ENCODE measurements at regions not wholly inside any gene's neighbourhood (a gene's known extent, or its start where the extent isn't known, plus 50 kb on each side); places are given as distances from the start of the nearest gene placed in this dataset.

DNA sequence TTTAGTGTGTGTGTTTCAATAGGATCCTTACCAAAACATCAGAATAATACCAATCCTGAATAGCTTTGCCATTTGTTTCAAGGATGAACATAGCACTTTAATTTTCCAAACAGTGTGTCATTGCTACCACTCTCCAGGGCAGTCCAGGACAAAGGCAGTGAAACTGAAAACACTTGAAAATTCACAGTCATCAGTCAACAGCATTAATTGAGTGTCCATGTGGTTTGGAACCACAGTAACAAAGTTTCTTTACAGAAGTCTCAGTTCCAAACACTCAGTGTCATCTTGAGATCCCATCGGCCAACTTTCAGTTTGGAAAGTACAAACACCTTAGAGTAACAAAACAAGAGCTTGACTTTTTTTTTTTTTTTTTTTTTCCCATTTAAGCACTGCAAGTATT lies 228.4 kb upstream of the SOX5 start:
- H3K27me3 ChIP-seq (ENCODE audit: control insufficient read depth, insufficient read depth, low read length), result no peaks in the 10 kb centered on the region
- no peak overlapping the region for H2BK15ac ChIP-seq (ENCODE audit: low read depth, low read length)
- WGBS, 2 experiments (ENCODE audit: extremely low coverage in 2 of 2, insufficient read length in 1 of 2), result no CpG with 5 or more reads among the region's 1 CpG
- no peak overlapping the region for H2AK9ac ChIP-seq (replicated peaks; ENCODE audit: low read depth, low read length, poor library complexity)
- H2BK120ac ChIP-seq (ENCODE audit: low read depth, low read length), result no peak overlapping the region
- no peak overlapping the region for H3K14ac ChIP-seq (replicated peaks; ENCODE audit: low read depth, low read length)
- no peaks in the 10 kb centered on the region for H3K4me1 ChIP-seq (ENCODE audit: control insufficient read depth, insufficient read depth, low read length)
- H3K9ac ChIP-seq (ENCODE audit: low read depth, low read length), result no peak overlapping the region
- in situ Hi-C loops (cut with MboI; ENCODE audit: low sequenced_read_pairs), result no loop called here
- H3K4me2 ChIP-seq (ENCODE audit: low read depth, low read length), result no peak overlapping the region
- H4K8ac ChIP-seq (ENCODE audit: low read depth in 2 of 2, low read length in 2 of 2), result no peak overlapping the region
- H3K27ac ChIP-seq (ENCODE audit: insufficient read depth, low read length), result no peak overlapping the region
- H4K91ac ChIP-seq (ENCODE audit: insufficient read depth, low read depth, low read length), result no peak overlapping the region
- H2AK5ac ChIP-seq (ENCODE audit: low read depth, low read length), result no peak overlapping the region
- no peak overlapping the region for H4K5ac ChIP-seq (ENCODE audit: low read depth, low read length)
- no peak overlapping the region for H3K4ac ChIP-seq (ENCODE audit: low read depth, low read length)
- DNase-seq, result no peak
- ATAC-seq (ENCODE audit: low read depth), result no peak
- CTCF ChIA-PET, result interaction anchor here (0.5 kb wide), 1 partner anchor 65 kb away, joined by 3 read pairs; no protein-coding TSS in a partner anchor
- H3K18ac ChIP-seq (ENCODE audit: low read depth, low read length), result no peak overlapping the region
- H3K4me3 ChIP-seq (ENCODE audit: insufficient read depth, low read depth, low read length), result no peak overlapping the region
- no peak overlapping the region for H3K23ac ChIP-seq (ENCODE audit: low read depth, low read length)
- H3K36me3 ChIP-seq (ENCODE audit: control insufficient read depth, insufficient read depth, low read length), result no peaks in the 10 kb centered on the region
- POLR2A ChIA-PET (ENCODE audit: unreplicated experiment), result interaction anchor here (0.5 to 0.6 kb wide), 4 partner anchors 8 to 541 kb away, joined by 3 to 13 read pairs (median 6); no protein-coding TSS in a partner anchor
- intact Hi-C loops (cut with micrococcal nuclease), result no loop called here
- dilution Hi-C loops (cut with HindIII; ENCODE audit: low sequenced_read_pairs, unreplicated experiment), result no loop called here
- no peaks in the 10 kb centered on the region for H3K9me1 ChIP-seq (ENCODE audit: insufficient read depth, low read length)
- H2BK20ac ChIP-seq (ENCODE audit: low read depth, low read length), result no peak overlapping the region
- no TSS peak for BruUV-seq (replicated peaks)
- no peak overlapping the region for H2BK5ac ChIP-seq (ENCODE audit: low read depth, low read length, poor library complexity, severe bottlenecking)
- H3K9me3 ChIP-seq (ENCODE audit: control insufficient read depth, insufficient read depth, low read length), result no peaks in the 10 kb centered on the region
- H3K56ac ChIP-seq (ENCODE audit: extremely low read depth, insufficient read depth, low read length), result no peak overlapping the region
- TF ChIP-seq MAFK (IDR thresholded peaks at IDR 0.05; ENCODE audit: low read depth, low read length), result no peak
- TF ChIP-seq CHD1 (IDR thresholded peaks at IDR 0.05; ENCODE audit: low read depth, low read length), result no peak
- TF ChIP-seq, protein P1, sequence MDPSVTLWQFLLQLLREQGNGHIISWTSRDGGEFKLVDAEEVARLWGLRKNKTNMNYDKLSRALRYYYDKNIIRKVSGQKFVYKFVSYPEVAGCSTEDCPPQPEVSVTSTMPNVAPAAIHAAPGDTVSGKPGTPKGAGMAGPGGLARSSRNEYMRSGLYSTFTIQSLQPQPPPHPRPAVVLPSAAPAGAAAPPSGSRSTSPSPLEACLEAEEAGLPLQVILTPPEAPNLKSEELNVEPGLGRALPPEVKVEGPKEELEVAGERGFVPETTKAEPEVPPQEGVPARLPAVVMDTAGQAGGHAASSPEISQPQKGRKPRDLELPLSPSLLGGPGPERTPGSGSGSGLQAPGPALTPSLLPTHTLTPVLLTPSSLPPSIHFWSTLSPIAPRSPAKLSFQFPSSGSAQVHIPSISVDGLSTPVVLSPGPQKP (IDR thresholded peaks at IDR 0.05; ENCODE audit: borderline replicate concordance, low read depth, low read length), result no peak
- no peak for TF ChIP-seq RAD21 (IDR thresholded peaks at IDR 0.05; ENCODE audit: low read length)
- no peak for TF ChIP-seq BHLHE40 (IDR thresholded peaks at IDR 0.05; ENCODE audit: low read depth, low read length)
- no peak for TF ChIP-seq POLR2A (IDR thresholded peaks at IDR 0.05; ENCODE audit: low read depth, low read length)
- TF ChIP-seq MXI1 (IDR thresholded peaks at IDR 0.05; ENCODE audit: borderline replicate concordance, low read depth, low read length), result no peak
- no peaks in the 10 kb centered on the region for H4K20me1 ChIP-seq (ENCODE audit: insufficient read depth, low read length)
- no peaks in the 10 kb centered on the region for H3K79me1 ChIP-seq (ENCODE audit: low read depth in 1 of 2, low read length in 2 of 2)
- H2AFZ ChIP-seq (replicated peaks; ENCODE audit: low read length, poor library complexity), result no peak overlapping the region

Data from IMR-90 (cell line).